ENCODE measurements at regions not wholly inside any gene's neighbourhood (a gene's known extent, or its start where the extent isn't known, plus 50 kb on each side); places are given as distances from the start of the nearest gene placed in this dataset.
A peak's percentile ranks its signal among the peaks of the same experiment; 100 is the strongest.

DNA sequence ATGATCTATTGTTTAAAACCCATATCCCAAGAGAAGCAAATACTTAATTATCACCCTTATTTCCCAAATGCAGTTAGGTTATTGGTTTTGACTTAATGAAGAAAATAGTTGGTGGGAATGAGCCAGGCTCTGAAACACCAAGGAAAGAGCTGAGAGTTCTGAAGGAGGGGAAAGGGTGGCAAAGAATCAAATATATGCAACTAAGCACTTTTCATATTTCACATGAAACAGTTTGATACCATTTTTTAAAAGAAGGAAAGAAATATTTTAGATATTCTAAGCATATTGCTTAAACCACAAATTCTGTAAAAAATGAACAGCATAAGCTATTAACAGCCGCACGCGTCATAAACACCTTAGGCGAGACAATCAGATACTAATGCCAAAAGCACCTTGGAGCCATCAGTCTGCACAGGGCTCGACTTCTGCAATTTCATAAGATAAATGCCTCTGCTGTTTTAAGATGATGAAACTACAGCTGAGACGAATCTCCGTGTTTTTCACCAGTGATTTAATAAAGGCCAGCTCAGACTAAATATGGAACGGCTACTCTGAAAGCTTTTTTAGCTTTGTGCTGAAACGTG lies 371.7 kb downstream of the EN1 start:
- TF ChIP-seq GATA3 (IDR thresholded peaks at IDR 0.05; ENCODE audit: borderline replicate concordance) (no peak), JUN (IDR thresholded peaks at IDR 0.05) (no peak), POLR2AphosphoS2 (conservative IDR thresholded peaks at IDR 0.05; ENCODE audit: low read length) (no peak), HDAC2 (IDR thresholded peaks at IDR 0.05) (no peak), EP300 (IDR thresholded peaks at IDR 0.05) (no peak), POLR2A (IDR thresholded peaks at IDR 0.05; ENCODE audit: low read length) (no peak), MAFK (IDR thresholded peaks at IDR 0.05; ENCODE audit: partially characterized antibody) (peak; percentile 58), TP53 (CRISPR knock-in tag; IDR thresholded peaks at IDR 0.05) (no peak), CBX8 (IDR thresholded peaks at IDR 0.05) (no peak), SMC3 (IDR thresholded peaks at IDR 0.05) (no peak)
- TF ChIP-seq, protein P1, sequence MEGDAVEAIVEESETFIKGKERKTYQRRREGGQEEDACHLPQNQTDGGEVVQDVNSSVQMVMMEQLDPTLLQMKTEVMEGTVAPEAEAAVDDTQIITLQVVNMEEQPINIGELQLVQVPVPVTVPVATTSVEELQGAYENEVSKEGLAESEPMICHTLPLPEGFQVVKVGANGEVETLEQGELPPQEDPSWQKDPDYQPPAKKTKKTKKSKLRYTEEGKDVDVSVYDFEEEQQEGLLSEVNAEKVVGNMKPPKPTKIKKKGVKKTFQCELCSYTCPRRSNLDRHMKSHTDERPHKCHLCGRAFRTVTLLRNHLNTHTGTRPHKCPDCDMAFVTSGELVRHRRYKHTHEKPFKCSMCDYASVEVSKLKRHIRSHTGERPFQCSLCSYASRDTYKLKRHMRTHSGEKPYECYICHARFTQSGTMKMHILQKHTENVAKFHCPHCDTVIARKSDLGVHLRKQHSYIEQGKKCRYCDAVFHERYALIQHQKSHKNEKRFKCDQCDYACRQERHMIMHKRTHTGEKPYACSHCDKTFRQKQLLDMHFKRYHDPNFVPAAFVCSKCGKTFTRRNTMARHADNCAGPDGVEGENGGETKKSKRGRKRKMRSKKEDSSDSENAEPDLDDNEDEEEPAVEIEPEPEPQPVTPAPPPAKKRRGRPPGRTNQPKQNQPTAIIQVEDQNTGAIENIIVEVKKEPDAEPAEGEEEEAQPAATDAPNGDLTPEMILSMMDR (IDR thresholded peaks at IDR 0.05): no peak
- TF ChIP-seq, protein P2, sequence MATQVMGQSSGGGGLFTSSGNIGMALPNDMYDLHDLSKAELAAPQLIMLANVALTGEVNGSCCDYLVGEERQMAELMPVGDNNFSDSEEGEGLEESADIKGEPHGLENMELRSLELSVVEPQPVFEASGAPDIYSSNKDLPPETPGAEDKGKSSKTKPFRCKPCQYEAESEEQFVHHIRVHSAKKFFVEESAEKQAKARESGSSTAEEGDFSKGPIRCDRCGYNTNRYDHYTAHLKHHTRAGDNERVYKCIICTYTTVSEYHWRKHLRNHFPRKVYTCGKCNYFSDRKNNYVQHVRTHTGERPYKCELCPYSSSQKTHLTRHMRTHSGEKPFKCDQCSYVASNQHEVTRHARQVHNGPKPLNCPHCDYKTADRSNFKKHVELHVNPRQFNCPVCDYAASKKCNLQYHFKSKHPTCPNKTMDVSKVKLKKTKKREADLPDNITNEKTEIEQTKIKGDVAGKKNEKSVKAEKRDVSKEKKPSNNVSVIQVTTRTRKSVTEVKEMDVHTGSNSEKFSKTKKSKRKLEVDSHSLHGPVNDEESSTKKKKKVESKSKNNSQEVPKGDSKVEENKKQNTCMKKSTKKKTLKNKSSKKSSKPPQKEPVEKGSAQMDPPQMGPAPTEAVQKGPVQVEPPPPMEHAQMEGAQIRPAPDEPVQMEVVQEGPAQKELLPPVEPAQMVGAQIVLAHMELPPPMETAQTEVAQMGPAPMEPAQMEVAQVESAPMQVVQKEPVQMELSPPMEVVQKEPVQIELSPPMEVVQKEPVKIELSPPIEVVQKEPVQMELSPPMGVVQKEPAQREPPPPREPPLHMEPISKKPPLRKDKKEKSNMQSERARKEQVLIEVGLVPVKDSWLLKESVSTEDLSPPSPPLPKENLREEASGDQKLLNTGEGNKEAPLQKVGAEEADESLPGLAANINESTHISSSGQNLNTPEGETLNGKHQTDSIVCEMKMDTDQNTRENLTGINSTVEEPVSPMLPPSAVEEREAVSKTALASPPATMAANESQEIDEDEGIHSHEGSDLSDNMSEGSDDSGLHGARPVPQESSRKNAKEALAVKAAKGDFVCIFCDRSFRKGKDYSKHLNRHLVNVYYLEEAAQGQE (IDR thresholded peaks at IDR 0.05): no peak
